Esophagus muscularis mucosa (tissue), 2 donors: ENCODE measurements at regions not wholly inside any gene's neighbourhood (a gene's known extent, or its start where the extent isn't known, plus 50 kb on each side); places are given as distances from the start of the nearest gene placed in this dataset.

Experiments
- EP300 ChIP-seq: sonication (generic); formaldehyde crosslinking; IDR thresholded peaks from one replicate; pipeline ENCODE4 v1.6.1; 2017; ENCODE audit warnings: antibody characterized with exemption
- POLR2A ChIP-seq: fragments of 450-650 bp; IDR thresholded peaks from one replicate; pipeline ENCODE4 v1.6.1; 2017; ENCODE audit warnings: antibody characterized with exemption, moderate library complexity, mild to moderate bottlenecking, low read depth

- TF ChIP-seq POLR2A (no peak), EP300 (no peak)
Measured at GRCh38 chr6:84526631-84527030, 237.8 kb downstream of the TBX18 start.
